HEK293T (cell line): ENCODE measurements at regions not wholly inside any gene's neighbourhood (a gene's known extent, or its start where the extent isn't known, plus 50 kb on each side); places are given as distances from the start of the nearest gene placed in this dataset.

Experiments used
- ARNT ChIP-seq: fragments of 450-650 bp; IDR thresholded peaks from 2 replicates; pipeline ENCODE4 v1.6.1; 2017; ENCODE audit warnings: mild to moderate bottlenecking
- BHLHE40 ChIP-seq: fragments of 450-650 bp; IDR thresholded peaks from 2 replicates; pipeline ENCODE4 v1.6.1; 2016; ENCODE audit warnings: mild to moderate bottlenecking, moderate library complexity, borderline replicate concordance
- CTBP1 ChIP-seq: fragments of 450-650 bp; IDR thresholded peaks from 2 replicates; pipeline ENCODE4 v1.6.1; 2016; ENCODE audit warnings: borderline replicate concordance
- ELF4 ChIP-seq: fragments of 450-650 bp; IDR thresholded peaks from 2 replicates; pipeline ENCODE4 v1.6.1; 2017; ENCODE audit warnings: antibody characterized with exemption
- FOXA1 ChIP-seq: fragments of 450-650 bp; IDR thresholded peaks from 2 replicates; pipeline ENCODE4 v1.6.1; 2016; ENCODE audit warnings: mild to moderate bottlenecking
- FOXK2 ChIP-seq: fragments of 450-650 bp; IDR thresholded peaks from 2 replicates; pipeline ENCODE4 v1.6.1; 2016; ENCODE audit warnings: mild to moderate bottlenecking
- HDGF ChIP-seq: fragments of 450-650 bp; IDR thresholded peaks from 2 replicates; pipeline ENCODE4 v1.6.1; 2017; ENCODE audit warnings: antibody characterized with exemption, borderline replicate concordance
- SP1 ChIP-seq: fragments of 450-650 bp; IDR thresholded peaks from 2 replicates; pipeline ENCODE4 v1.6.1; 2017
- SUZ12 ChIP-seq: fragments of 450-650 bp; IDR thresholded peaks from 2 replicates; pipeline ENCODE4 v1.6.1; 2016; ENCODE audit warnings: mild to moderate bottlenecking
- TARDBP ChIP-seq: fragments of 450-650 bp; IDR thresholded peaks from 2 replicates; pipeline ENCODE4 v1.6.1; 2016

- TF ChIP-seq ARNT (no peak), FOXK2 (no peak), HDGF (no peak), ELF4 (no peak), SUZ12 (no peak), SP1 (no peak), FOXA1 (no peak), TARDBP (no peak), CTBP1 (no peak), BHLHE40 (no peak)
Observed at GRCh38 chr1:83639785-83640184, 359.1 kb downstream of the TTLL7 start.
